ENCODE measurements at regions not wholly inside any gene's neighbourhood (a gene's known extent, or its start where the extent isn't known, plus 50 kb on each side); places are given as distances from the start of the nearest gene placed in this dataset.
A peak's percentile ranks its signal among the peaks of the same experiment; 100 is the strongest.

DNA sequence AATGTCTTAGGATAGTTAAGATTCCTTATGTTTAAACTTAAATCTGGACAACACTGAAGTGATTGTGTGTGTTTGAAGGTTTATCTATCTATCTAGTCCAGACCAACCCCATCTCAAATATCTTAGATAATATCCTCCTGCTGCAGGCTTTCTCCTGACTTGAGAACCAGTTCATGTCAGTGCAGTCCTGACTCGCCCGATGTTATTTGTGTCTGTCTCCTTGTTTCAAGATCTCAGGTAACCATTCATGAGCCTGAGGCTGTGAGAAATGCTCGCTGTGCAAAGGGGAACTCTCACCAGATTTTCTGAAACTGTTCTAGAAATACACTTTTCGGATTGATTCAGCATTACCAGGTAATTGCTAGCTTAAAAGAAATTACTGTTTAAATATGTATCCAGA lies 356.2 kb downstream of the SNAPC1 start:
- DNase-seq (ENCODE audit: low read depth) = no peak
- no peak overlapping the region for H3K4me3 ChIP-seq (ENCODE audit: low read depth, low read length)

DNA sequence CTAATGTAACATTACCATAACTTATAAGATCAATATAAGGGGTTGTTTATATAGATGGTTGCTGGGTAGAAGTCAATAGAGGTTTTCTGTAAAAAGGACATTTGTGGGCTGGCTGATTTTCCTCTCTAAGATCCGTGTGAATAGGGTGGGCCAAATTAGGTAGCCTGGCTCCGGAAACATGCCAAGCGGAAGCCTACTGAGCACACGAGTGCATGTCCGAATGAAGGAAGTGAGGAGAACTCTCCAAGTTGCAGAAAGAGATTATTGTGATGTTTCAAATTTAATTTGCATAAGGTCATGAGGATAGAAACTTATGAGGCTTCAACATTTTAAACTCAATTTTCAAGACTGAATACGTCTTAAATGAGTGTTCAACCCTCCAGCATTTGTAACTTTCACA lies 356.7 kb downstream of the SNAPC1 start:
- no peak for DNase-seq (ENCODE audit: low read depth)
- H3K4me3 ChIP-seq (ENCODE audit: low read depth, low read length) = no peak overlapping the region

DNA sequence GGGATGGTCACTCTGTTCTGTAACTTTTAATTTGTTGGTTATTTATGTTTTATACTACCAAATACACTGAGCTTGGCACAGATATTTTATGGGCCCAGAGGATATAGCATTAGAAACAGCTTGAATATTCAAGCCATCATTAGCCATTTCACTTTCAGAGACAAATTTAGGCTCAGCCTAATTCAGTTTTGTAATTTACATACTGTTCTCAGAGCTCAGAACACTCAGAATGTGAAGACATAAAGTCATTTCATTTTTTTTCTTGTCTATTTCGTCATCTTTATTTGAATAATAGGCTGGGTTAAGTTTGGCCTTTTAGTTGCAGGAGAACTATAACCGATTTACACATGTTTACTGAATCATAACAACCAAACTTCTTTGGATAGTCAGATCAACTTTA lies 361.7 kb downstream of the SNAPC1 start:
- no peak for DNase-seq (ENCODE audit: low read depth)
- H3K4me3 ChIP-seq (ENCODE audit: low read depth, low read length) = no peak overlapping the region

DNA sequence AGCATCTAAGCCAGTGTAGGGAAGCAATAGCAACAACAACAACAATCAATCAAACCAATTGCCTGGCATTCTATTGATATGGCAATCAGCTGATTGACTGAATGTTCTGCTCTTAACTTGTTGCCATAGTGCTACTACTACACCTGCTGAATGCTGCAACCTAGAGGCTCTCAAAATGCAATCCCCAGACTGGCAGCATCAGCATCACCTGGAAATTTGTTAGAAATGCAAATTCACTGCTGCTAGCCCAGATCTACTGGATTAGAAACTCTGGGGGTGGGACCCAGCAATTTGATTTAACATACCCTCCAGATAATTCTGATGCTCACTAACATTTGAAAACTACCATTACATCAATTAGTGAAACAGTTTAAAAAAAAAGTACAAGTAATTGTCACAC lies 363.6 kb downstream of the SNAPC1 start:
- no peak overlapping the region for H3K4me3 ChIP-seq (ENCODE audit: low read depth, low read length)
- DNase-seq (ENCODE audit: low read depth) = no peak

DNA sequence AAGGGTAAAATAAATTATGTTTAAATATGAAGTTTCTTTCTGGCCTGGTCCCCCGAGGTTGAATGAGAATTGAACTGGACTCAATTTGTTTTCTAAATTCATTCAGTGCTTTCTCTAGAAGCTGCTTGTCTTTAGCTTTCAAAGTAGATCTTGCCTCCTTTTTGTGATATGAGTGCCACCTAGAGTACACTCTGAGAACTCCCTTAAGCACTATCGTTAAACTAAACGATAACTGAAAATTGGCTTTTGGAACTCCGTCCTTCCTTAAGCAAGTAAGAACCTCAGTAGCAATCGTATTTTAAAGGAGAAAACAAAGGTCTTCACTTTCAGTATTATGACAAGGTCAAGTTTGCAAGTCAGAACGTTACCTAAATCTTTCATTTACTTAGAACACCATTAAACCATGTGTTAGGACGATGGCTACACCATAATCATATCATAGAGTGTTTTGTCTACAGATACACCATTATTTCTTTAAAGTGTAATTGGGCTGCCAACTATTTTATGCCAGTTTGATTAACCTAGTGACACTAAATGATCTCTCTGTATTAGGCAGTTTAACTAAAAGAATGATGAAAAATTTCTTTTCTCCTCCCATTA lies 364.8 kb downstream of the SNAPC1 start:
- DNase-seq (ENCODE audit: low read depth) = peak; percentile 8
- H3K4me3 ChIP-seq (ENCODE audit: low read depth, low read length) = no peak overlapping the region

DNA sequence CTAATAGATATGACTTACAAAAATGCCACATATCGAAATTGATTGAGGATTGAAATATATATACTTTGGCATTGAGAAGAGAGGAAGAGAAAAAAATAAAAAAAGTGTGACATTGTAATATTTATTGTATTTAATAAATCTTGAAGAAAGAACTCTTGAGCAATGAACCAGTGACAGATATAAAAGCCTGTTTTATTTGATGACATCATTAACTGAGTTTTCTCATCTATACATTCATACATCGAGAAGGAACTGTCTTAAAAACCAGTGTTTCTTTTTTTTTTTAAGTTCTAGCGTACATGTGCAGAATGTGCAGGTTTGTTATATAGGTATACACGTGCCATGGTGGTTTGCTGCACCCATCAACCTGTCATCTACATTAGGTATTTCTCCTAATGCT lies 368.2 kb downstream of the SNAPC1 start:
- no peak for DNase-seq (ENCODE audit: low read depth)

DNA sequence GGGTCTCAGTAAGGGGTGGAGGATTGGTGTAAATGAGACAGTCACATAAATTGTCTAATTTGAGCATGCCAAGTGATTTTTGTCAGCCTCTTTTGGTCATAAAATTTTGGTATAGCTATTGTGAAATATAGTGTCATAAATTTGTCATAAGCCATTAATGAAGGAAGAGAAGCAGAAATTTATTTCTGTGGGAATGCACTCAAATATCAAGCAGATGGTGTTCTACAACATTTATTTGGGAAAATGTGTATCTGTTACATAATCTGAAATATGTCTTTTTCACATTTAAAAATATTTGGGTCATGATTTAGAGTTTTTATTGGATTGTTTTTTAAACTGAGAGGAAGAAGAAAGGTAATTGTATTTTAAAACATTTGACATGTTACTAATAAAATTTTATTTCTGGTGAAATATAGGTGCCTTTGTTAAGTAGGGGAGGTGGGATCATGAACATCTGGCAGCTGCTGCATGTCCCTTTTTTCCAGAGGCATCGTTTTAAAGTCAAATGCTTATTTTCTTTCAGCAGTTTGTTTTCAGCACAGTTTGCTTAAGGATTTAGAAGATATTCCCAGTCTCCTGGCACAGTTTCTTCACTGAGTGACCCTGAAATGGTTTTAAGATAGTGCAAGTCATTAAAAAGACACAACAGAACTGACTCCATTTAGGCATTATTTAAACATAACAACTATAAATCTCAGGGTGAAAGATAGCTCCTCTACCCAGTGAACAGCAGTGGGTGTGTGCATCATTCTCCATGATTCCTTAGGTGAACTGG lies 371.7 kb downstream of the SNAPC1 start:
- DNase-seq (ENCODE audit: low read depth) = no peak
- no peak overlapping the region for H3K4me3 ChIP-seq (ENCODE audit: low read depth, low read length)

More for the DNA sequence above, 368.2 kb downstream of the SNAPC1 start:
- H3K4me3 ChIP-seq (ENCODE audit: low read depth, low read length) = no peak overlapping the region

DNA sequence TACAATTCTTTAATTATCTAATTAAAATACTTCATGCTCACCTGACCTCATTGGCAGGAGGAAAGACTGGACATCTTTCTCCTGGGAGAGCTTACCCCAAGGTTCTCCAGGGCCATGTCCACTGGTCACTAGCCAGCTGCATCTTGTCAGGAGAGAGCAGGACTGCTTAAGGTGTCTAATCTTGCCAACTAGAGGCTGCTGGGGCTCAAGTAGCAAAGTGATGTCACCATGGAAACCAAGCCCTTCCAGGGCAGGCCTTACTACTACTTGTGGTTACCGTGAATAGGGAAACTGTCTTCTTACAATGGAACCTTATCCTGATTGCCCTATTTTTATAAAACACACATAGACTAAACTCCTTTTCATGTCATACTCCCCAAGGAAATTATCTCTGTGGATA lies 376.4 kb downstream of the SNAPC1 start:
- no peak for DNase-seq (ENCODE audit: low read depth)

DNA sequence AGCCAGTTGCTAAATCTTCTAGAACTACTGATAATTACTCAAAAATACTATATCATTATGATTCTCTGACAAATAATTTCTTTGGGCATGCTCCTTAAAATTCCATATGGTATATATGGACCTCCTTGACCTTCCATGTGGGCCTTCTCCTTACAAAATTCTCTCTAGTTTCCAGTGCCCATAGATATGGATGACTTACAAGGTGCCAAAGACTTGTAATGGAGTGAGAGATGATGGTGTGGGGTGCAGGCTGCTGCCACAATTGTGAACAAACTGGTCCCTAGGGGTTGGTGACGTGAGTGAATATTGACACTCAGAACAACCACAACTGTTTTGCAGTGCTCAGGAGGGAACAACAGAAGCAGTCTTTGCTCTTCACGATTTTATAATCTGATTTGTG lies 378.9 kb downstream of the SNAPC1 start:
- no peak for DNase-seq (ENCODE audit: low read depth)
- H3K4me3 ChIP-seq (ENCODE audit: low read depth, low read length) = no peak overlapping the region

More for the DNA sequence above, 376.4 kb downstream of the SNAPC1 start:
- no peak overlapping the region for H3K4me3 ChIP-seq (ENCODE audit: low read depth, low read length)

DNA sequence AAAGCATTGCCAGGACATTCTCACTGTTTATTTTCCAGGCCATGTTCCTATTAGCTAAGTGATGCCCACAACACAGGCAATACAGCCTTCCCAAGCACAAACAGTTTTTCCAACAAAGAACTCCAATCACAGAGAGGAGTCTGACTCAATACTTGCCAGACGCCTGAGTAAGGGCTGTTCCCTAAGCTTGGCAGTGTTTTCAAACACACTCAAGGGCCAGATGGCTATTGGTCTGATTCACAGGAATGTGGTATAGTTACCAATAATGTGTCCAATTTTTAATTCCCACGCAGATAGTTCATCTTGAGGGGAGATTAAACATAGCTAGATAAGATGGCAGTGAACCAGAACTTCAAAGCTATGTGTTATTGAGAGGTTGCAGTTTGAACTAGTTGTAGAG lies 381.0 kb downstream of the SNAPC1 start:
- no peak overlapping the region for H3K4me3 ChIP-seq (ENCODE audit: low read depth, low read length)
- no peak for DNase-seq (ENCODE audit: low read depth)

DNA sequence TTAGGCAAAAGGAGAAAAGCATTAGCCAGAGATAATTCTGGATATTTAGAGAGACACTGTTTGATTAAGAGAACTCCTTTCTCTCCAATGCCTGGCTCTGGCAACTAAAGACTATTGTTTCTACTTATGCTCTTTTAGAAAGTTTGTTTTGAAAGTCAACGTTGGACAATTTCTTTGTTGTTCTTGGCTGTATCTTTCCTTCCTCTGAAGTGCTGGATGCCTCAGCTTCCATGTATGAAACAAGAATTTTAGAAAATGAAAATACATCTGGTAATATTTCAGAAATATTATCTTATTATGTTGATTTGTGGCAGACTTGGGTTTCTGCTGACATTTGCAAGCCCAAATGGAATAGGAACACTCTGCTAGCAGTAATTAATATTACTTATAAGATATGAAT lies 382.6 kb downstream of the SNAPC1 start:
- no peak for DNase-seq (ENCODE audit: low read depth)
- no peak overlapping the region for H3K4me3 ChIP-seq (ENCODE audit: low read depth, low read length)

DNA sequence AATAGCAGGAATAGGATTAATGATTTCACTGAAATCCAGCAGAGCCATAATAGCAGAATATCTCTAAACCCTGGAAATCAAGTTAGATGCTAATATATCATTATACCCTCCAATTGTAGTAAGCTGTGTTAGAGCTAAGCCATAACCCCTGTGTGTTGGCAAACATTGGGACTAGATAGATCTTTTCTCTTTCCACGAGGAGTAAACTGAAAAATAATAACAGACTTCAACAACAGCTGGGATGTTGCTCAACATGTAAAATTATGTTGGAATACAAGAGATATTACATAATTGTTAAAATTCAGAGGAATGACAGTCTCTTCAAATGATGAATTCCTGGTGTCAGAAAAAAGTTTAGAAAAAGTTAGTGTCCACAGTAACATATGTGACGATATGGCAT lies 383.8 kb downstream of the SNAPC1 start:
- no peak for DNase-seq (ENCODE audit: low read depth)
- H3K4me3 ChIP-seq (ENCODE audit: low read depth, low read length) = no peak overlapping the region

DNA sequence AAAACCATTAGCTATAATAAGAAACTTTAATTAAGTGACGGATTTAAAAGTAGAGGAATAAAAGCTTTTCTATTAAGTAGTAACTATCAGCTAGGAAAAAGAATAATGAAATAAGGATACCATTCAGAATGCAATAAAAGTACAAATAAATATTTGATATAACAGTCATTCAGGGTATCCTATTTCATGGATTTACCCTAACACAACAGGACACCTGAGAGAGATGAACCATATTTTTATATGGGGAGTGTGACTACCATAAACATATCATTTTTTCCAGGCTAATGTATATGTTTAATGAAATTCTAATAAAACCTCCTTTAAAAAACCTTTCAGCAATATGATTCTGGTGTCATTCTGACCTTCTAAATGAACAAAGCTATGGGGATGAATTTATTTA lies 393.8 kb downstream of the SNAPC1 start:
- DNase-seq (ENCODE audit: low read depth) = no peak
- no peak overlapping the region for H3K4me3 ChIP-seq (ENCODE audit: low read depth, low read length)

DNA sequence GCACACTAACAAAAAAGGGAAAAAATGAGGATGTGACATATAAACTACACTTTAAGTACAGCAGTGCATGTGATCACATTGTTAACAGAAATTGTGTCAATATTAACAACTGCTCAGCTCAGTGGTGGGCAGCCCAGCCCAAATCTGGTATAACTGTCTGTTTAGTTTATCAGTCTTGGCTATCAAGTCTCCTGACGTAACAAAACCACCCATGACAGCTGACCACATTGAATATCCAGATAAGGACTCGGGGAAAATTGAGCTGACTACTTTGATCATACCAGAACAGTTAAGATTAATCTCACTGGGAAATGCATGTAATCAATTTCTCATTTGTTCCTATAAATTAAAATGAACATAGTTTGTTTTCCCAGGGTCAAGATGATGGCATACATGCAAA lies 396.6 kb downstream of the SNAPC1 start:
- H3K4me3 ChIP-seq (ENCODE audit: low read depth, low read length) = no peak overlapping the region
- DNase-seq (ENCODE audit: low read depth) = no peak

DNA sequence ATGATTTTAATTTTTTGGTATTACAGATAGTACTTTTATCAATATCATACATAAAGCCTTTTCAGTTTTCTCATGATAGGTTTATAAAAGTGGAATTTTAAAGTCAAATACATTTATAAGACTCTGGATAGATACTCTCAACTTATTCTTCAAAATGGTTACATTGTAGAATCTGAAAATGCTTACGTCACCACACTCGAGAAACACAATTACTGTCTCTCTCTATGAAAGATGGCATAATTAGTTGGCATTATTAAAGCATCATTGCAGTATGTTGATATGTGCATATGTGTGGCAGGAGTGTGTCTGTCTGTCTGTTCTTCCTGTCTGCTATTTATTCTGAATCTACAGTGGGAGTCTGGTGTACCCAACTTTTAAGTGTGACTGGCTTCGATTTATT lies 397.1 kb downstream of the SNAPC1 start:
- no peak overlapping the region for H3K4me3 ChIP-seq (ENCODE audit: low read depth, low read length)
- DNase-seq (ENCODE audit: low read depth) = no peak

DNA sequence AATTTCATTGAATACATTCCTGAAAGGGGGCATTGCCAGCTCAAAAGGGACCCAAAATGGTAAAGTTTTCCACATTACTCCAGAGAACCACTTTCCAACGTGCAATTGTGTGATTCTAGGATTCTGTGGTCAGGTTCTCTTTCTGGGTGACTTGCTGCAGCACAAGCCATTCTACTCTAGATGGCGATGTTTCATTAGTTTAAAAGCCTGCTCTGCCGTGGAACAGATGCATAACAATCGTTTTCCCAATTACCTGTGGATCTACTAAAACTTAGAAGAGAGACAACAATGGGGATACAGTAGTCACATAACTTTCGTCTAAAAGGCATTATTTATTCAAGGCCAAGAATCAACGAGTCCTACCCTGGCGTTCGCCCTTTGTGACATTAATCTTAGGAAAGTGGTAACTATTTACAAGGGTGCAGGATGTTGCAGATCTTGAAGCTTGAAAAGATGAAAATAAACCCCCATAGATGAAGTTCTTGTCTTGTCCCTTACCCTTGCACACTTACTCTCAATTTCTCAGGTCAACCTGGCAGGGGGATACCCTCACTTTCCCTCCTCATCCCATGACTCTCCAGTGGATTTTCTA lies 400.9 kb downstream of the SNAPC1 start:
- DNase-seq (ENCODE audit: low read depth) = no peak
- no peak overlapping the region for H3K4me3 ChIP-seq (ENCODE audit: low read depth, low read length)

DNA sequence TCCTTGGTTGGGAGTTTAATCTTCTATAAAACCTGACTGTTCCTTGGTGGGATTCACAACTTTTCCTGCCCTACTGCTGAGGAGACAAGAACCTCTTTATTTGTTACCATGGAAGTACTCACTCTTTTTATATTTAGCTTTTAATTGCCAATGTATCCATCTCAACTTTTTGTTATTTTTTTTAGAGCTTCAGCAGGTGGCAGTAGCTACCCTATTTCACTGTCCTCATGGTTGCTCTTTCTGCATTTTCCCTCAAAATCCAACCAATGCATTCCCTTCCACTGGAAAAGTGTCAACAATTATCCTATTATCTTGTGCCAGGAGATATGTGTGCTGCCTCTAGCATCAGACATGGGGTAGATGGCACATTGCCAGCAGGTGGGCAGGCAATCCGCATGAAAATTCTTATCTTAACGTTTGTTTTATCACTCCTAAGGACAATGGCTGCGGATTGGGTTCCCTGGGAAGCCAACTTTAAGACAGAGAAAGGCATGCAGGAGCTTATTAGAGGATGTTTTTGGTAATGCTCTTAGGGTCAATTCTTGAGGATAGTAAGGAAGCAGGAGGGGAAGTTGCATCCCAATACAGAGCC lies 406.4 kb downstream of the SNAPC1 start:
- H3K4me3 ChIP-seq (ENCODE audit: low read depth, low read length) = no peak overlapping the region
- DNase-seq (ENCODE audit: low read depth) = no peak

DNA sequence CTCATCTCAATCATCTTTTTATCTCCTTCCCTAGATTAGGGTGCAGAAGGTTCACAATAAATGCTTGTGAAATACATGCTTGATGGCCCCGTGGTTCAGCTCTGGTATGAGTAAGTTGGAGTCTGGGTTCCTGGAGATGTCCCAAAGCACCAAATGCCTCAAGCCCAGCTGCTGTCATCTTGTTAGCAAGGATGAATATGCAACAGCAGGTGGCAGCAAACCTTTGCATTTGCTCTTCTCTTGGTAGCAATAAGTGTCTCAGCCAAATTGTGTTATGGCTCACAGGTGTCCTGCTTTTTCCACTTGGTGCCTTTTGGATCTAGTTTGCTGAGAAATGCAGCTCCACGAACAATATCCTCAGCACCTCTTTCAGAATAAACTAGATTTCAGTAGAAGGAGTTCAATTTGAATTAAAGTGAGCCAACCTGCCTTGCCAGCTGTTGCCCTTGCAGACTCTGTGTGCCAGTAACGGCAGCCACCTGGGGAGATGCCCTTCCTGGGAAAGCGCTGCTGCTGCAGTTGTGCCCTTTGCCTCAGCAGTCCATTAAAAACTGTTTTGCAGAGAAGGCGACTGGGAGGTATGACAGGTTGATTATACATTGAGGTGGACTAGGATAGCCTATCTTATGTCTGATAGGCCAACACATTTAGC lies 417.3 kb downstream of the SNAPC1 start:
- peak; percentile 49 for DNase-seq (ENCODE audit: low read depth)
- no peak overlapping the region for H3K4me3 ChIP-seq (ENCODE audit: low read depth, low read length)

DNA sequence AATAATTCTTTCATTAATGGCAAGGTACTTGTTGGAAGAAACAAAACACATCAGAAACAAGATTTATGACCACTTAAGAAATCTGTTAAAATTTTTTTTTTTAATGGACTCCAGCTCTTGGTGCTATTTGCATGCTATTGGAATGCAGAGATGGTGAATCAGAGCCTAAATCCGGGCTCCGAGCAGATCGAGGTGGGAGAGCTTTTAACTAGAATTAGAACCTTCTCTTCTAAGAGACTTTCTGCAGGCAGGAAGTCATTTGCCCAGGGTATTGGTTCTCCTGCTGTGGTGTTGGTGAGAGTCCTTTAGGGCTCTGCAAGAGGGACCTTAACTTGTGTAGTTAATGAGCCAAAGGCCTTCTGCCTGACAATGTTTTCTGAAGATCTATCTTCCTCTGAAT lies 419.4 kb downstream of the SNAPC1 start:
- DNase-seq (ENCODE audit: low read depth) = no peak
- no peak overlapping the region for H3K4me3 ChIP-seq (ENCODE audit: low read depth, low read length)

DNA sequence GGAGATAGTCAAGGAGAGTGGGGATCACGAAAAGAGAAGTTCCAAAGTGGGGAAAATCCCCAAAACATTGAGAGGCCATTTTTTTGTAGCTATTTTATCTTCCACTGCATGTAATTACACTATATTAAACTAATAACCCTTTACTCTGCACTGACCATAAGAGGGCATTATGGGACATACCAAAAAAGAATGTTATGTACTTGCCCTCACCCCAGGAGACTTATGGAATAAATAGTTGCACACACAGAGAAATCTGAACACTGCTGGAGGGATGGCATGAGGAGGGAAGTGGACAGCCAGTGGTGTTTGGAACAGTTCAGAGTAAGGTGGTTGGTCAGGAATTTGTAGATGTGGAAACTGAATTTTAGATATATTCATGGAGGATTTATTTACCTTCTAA lies 422.9 kb downstream of the SNAPC1 start:
- H3K4me3 ChIP-seq (ENCODE audit: low read depth, low read length) = no peak overlapping the region
- DNase-seq (ENCODE audit: low read depth) = no peak
